Astrocyte of the spinal cord (primary cell): ENCODE measurements at regions not wholly inside any gene's neighbourhood (a gene's known extent, or its start where the extent isn't known, plus 50 kb on each side); places are given as distances from the start of the nearest gene placed in this dataset.

Experiments
- DNase-seq: peaks from one replicate; pipeline ENCODE4 v3.0.0; 2011; ENCODE audit warnings: low read depth, low spot score
- H3K4me3 ChIP-seq: 2 replicates; pipeline ENCODE4 v1.5.1; 2011; ENCODE audit warnings: low read depth, mild to moderate bottlenecking, low read length, moderate library complexity
- CTCF ChIP-seq: IDR thresholded peaks from 2 replicates; pipeline ENCODE4 v1.5.1; 2012; ENCODE audit warnings: low read depth, mild to moderate bottlenecking, low read length, inconsistent platforms
- in situ Hi-C: cut with HindIII; loops from 2 replicates; pipeline ENCODE4 v1.10.0; 2017; ENCODE audit warnings: low sequenced_read_pairs

- in situ Hi-C loops: no loop called here
- H3K4me3 ChIP-seq: no peak overlapping the region
- no peak for DNase-seq
- no peak for TF ChIP-seq CTCF
Observed at GRCh38 chr17:36870720-36870999, 66.6 kb upstream of the LHX1 start.

GRCh38 chr17:36875698-36876293 lies 61.5 kb upstream of the LHX1 start:
- H3K4me3 ChIP-seq: no peak overlapping the region
- TF ChIP-seq CTCF: no peak
- in situ Hi-C loops: no loop called here
- no peak for DNase-seq

- in situ Hi-C loops: no loop called here
- H3K4me3 ChIP-seq: no peak overlapping the region
- TF ChIP-seq CTCF: no peak
- DNase-seq: no peak
Observed at GRCh38 chr17:36876966-36877365, 60.3 kb upstream of the LHX1 start.

GRCh38 chr17:36877771-36878170 lies 59.5 kb upstream of the LHX1 start:
- no peak for TF ChIP-seq CTCF
- in situ Hi-C loops: no loop called here
- H3K4me3 ChIP-seq: no peak overlapping the region
- no peak for DNase-seq

GRCh38 chr17:36878216-36878615 lies 59.1 kb upstream of the LHX1 start:
- H3K4me3 ChIP-seq: no peak overlapping the region
- in situ Hi-C loops: no loop called here
- TF ChIP-seq CTCF: no peak
- no peak for DNase-seq

- TF ChIP-seq CTCF: no peak
- in situ Hi-C loops: no loop called here
- no peak overlapping the region for H3K4me3 ChIP-seq
- no peak for DNase-seq
Observed at GRCh38 chr17:36879027-36879426, 58.2 kb upstream of the LHX1 start.

GRCh38 chr17:36879624-36880131 lies 57.6 kb upstream of the LHX1 start:
- TF ChIP-seq CTCF: no peak
- in situ Hi-C loops: no loop called here
- no peak for DNase-seq
- H3K4me3 ChIP-seq: no peak overlapping the region
